MM.1S (cell line): ENCODE measurements at regions not wholly inside any gene's neighbourhood (a gene's known extent, or its start where the extent isn't known, plus 50 kb on each side); places are given as distances from the start of the nearest gene placed in this dataset.

Source experiments
- DNase-seq: peaks from one replicate; pipeline ENCODE4 v3.0.0-alpha.2; 2015
- H2AFZ ChIP-seq: fragments of 300-600 bp; sonication (generic); 2 replicates; pipeline ENCODE4 v1.6.0; 2016; ENCODE audit warnings: antibody characterized with exemption, low read length
- H3F3A ChIP-seq: fragments of 300-600 bp; sonication (generic); 2 replicates; pipeline ENCODE4 v1.6.1; 2016; ENCODE audit warnings: mild to moderate bottlenecking, antibody characterized with exemption, low read length, moderate library complexity, mixed read lengths; ENCODE audit not compliant: insufficient read depth
- H3K27ac ChIP-seq: fragments of 300-600 bp; sonication (generic); 2 replicates; pipeline ENCODE4 v1.5.1; 2016; ENCODE audit warnings: mild to moderate bottlenecking, low read length
- H3K27me3 ChIP-seq: fragments of 300-600 bp; sonication (generic); replicated peaks from 2 replicates; pipeline ENCODE4 v1.6.0; 2016; ENCODE audit warnings: low read length; ENCODE audit not compliant: insufficient read depth
- H3K36me3 ChIP-seq: fragments of 300-600 bp; sonication (generic); replicated peaks from 2 replicates; pipeline ENCODE4 v1.6.1; 2016; ENCODE audit warnings: mild to moderate bottlenecking, low read length, mixed read lengths; ENCODE audit not compliant: insufficient read depth
- H3K4me1 ChIP-seq: fragments of 300-600 bp; sonication (generic); 2 replicates; pipeline ENCODE4 v1.6.1; 2016; ENCODE audit warnings: low read length, mixed read lengths
- H3K4me2 ChIP-seq: fragments of 300-600 bp; sonication (generic); 2 replicates; pipeline ENCODE4 v1.6.0; 2016; ENCODE audit warnings: low read depth, low read length
- H3K4me3 ChIP-seq: fragments of 300-600 bp; sonication (generic); 2 replicates; pipeline ENCODE4 v1.5.1; 2016; ENCODE audit warnings: low read length, mixed read lengths
- H3K79me2 ChIP-seq: fragments of 300-600 bp; sonication (generic); 2 replicates; pipeline ENCODE4 v1.6.1; 2016; ENCODE audit warnings: mixed run types, low read length, mixed read lengths
- H3K9ac ChIP-seq: fragments of 300-600 bp; sonication (generic); 2 replicates; pipeline ENCODE4 v1.6.1; 2016; ENCODE audit warnings: low read length, mixed read lengths
- H3K9me2 ChIP-seq: fragments of 300-600 bp; sonication (generic); replicated peaks from 2 replicates; pipeline ENCODE4 v1.6.1; 2016; ENCODE audit warnings: mild to moderate bottlenecking, low read length, mixed read lengths; ENCODE audit not compliant: insufficient read depth
- H3K9me3 ChIP-seq: fragments of 300-600 bp; sonication (generic); replicated peaks from 2 replicates; pipeline ENCODE4 v1.6.1; 2016; ENCODE audit warnings: mild to moderate bottlenecking, low read length, mixed read lengths; ENCODE audit not compliant: insufficient read depth
- H4K20me1 ChIP-seq: fragments of 300-600 bp; sonication (generic); 2 replicates; pipeline ENCODE4 v1.6.1; 2016; ENCODE audit warnings: mild to moderate bottlenecking, low read length, moderate library complexity, mixed read lengths; ENCODE audit not compliant: insufficient read depth
- CTCF ChIP-seq: fragments of 300-600 bp; sonication (generic); IDR thresholded peaks from 2 replicates; pipeline ENCODE4 v1.5.1; 2016; ENCODE audit warnings: antibody characterized with exemption, low read length, mixed read lengths
- EZH2 ChIP-seq: fragments of 300-600 bp; sonication (generic); optimal IDR thresholded peaks from 2 replicates; pipeline ENCODE3; 2017; ENCODE audit warnings: low read depth, mild to moderate bottlenecking, antibody characterized with exemption, low read length, mixed read lengths
- EZH2phosphoT487 ChIP-seq: fragments of 300-600 bp; sonication (generic); IDR thresholded peaks from 2 replicates; pipeline ENCODE4 v1.6.1; 2018; ENCODE audit warnings: antibody characterized with exemption, low read length

- Histone ChIP-seq H3K9ac (no peak overlapping the region), H4K20me1 (no peaks in the 10 kb centered on the region)
These were observed 255.8 kb upstream of the AVPR1A start for GRCh38 chr12:63406781-63407180.

GRCh38 chr12:63404611-63405010 lies 253.6 kb upstream of the AVPR1A start:
- Histone ChIP-seq H3K27me3 (no peaks in the 10 kb centered on the region), H3K27ac (no peak overlapping the region), H3K9me2 (no peaks in the 10 kb centered on the region), H4K20me1 (no peaks in the 10 kb centered on the region), H2AFZ (no peak overlapping the region), H3K4me1 (no peaks in the 10 kb centered on the region), H3K4me3 (no peak overlapping the region), H3K36me3 (no peaks in the 10 kb centered on the region), H3K79me2 (no peaks in the 10 kb centered on the region), H3K9ac (no peak overlapping the region), H3F3A (no peaks in the 10 kb centered on the region), H3K9me3 (no peaks in the 10 kb centered on the region), H3K4me2 (no peak overlapping the region)
- no peak for DNase-seq
- TF ChIP-seq CTCF, result no peak

More at GRCh38 chr12:63406781-63407180, 255.8 kb upstream of the AVPR1A start:
- Histone ChIP-seq H3K4me1 (no peaks in the 10 kb centered on the region), H3K9me2 (no peaks in the 10 kb centered on the region), H3K79me2 (no peaks in the 10 kb centered on the region), H3K36me3 (no peaks in the 10 kb centered on the region), H3K9me3 (no peaks in the 10 kb centered on the region), H3K27me3 (no peaks in the 10 kb centered on the region), H2AFZ (no peak overlapping the region), H3K4me2 (no peak overlapping the region), H3K27ac (no peak overlapping the region), H3F3A (no peaks in the 10 kb centered on the region), H3K4me3 (no peak overlapping the region)
- no peak for TF ChIP-seq EZH2phosphoT487
- TF ChIP-seq CTCF, result no peak
- TF ChIP-seq EZH2, result no peak
- DNase-seq, result no peak

- H4K20me1 ChIP-seq, result no peaks in the 10 kb centered on the region
These were observed 252.3 kb upstream of the AVPR1A start for GRCh38 chr12:63403256-63403655.

More at GRCh38 chr12:63403256-63403655, 252.3 kb upstream of the AVPR1A start:
- Histone ChIP-seq H3K4me1 (no peaks in the 10 kb centered on the region), H3K4me2 (no peak overlapping the region), H3K9ac (no peak overlapping the region), H3K4me3 (no peak overlapping the region), H2AFZ (no peak overlapping the region), H3K36me3 (no peaks in the 10 kb centered on the region), H3K27me3 (no peaks in the 10 kb centered on the region), H3K27ac (no peak overlapping the region), H3K9me3 (no peaks in the 10 kb centered on the region), H3K79me2 (no peaks in the 10 kb centered on the region), H3F3A (no peaks in the 10 kb centered on the region), H3K9me2 (no peaks in the 10 kb centered on the region)
- DNase-seq, result no peak
- TF ChIP-seq EZH2, result no peak
- no peak for TF ChIP-seq EZH2phosphoT487
- TF ChIP-seq CTCF, result no peak
